ENCODE measurements at regions not wholly inside any gene's neighbourhood (a gene's known extent, or its start where the extent isn't known, plus 50 kb on each side); places are given as distances from the start of the nearest gene placed in this dataset.

DNA sequence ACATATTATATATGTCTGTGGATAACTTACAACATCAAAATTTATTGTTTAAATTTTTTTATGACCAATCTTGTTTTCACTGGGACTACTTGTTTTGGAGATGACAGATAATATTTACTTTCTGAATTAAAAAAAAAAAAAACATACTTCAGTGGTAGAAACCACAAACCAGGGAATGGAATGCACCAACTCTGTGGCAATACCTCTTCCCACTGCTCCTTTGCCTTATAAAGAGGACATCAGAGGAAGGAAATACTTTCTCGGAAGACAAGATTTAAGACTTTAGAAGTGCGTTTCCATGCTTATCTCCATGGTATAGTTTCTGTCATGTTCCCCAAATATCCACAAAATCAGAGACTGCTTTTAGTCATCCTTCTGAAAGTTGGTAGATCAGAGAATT is 1241.1 kb upstream of the EYS start:
- in situ Hi-C loops (cut with MboI) (no loop called here), intact Hi-C loops (cut with micrococcal nuclease; ENCODE audit: unreplicated experiment) (no loop called here)
- Histone ChIP-seq H3K4me1 (ENCODE audit: control insufficient read depth, insufficient read depth, low read length) (no peaks in the 10 kb centered on the region), H3K4me2 (ENCODE audit: control insufficient read depth, insufficient read depth) (no peak overlapping the region), H4K20me1 (ENCODE audit: control insufficient read depth, insufficient read depth) (no peaks in the 10 kb centered on the region), H3K27me3 (replicated peaks in 1 of 2; ENCODE audit: control insufficient read depth in 2 of 2, insufficient read depth in 2 of 2, low read length in 1 of 2) (no peaks in the 10 kb centered on the region), H3K36me3 (ENCODE audit: control insufficient read depth in 2 of 2, insufficient read depth in 2 of 2, low read length in 1 of 2) (no peaks in the 10 kb centered on the region), H3K4me3 (no peak overlapping the region), H3K9ac (ENCODE audit: control insufficient read depth, insufficient read depth, low read length) (no peak overlapping the region), H3K79me2 (ENCODE audit: control insufficient read depth, insufficient read depth, low read length) (no peaks in the 10 kb centered on the region), H3K27ac (ENCODE audit: control insufficient read depth, insufficient read depth) (no peak overlapping the region), H3K9me3 (replicated peaks; ENCODE audit: control insufficient read depth, insufficient read depth, low read length) (no peaks in the 10 kb centered on the region), H2AFZ (ENCODE audit: control insufficient read depth, low read depth, low read length) (no peak overlapping the region)
- ChIA-PET SMC1A (ENCODE audit: uncharacterized antibody, unreplicated experiment) (no interaction called here), RAD21 (ENCODE audit: unreplicated experiment) (no interaction called here), POLR2A (no interaction called here), CTCF (no interaction called here)
- FAIRE-seq (no peak), DNase-seq (ENCODE audit: low read depth, low spot score) (no peak), ATAC-seq (no peak)
- no peak for TF ChIP-seq IRF3 (IDR thresholded peaks at IDR 0.05)
- no peak for TF ChIP-seq YBX1 (IDR thresholded peaks at IDR 0.05)
- no peak for TF ChIP-seq POLR2AphosphoS5 (IDR thresholded peaks at IDR 0.05; ENCODE audit: low read length)
- TF ChIP-seq, protein P1, sequence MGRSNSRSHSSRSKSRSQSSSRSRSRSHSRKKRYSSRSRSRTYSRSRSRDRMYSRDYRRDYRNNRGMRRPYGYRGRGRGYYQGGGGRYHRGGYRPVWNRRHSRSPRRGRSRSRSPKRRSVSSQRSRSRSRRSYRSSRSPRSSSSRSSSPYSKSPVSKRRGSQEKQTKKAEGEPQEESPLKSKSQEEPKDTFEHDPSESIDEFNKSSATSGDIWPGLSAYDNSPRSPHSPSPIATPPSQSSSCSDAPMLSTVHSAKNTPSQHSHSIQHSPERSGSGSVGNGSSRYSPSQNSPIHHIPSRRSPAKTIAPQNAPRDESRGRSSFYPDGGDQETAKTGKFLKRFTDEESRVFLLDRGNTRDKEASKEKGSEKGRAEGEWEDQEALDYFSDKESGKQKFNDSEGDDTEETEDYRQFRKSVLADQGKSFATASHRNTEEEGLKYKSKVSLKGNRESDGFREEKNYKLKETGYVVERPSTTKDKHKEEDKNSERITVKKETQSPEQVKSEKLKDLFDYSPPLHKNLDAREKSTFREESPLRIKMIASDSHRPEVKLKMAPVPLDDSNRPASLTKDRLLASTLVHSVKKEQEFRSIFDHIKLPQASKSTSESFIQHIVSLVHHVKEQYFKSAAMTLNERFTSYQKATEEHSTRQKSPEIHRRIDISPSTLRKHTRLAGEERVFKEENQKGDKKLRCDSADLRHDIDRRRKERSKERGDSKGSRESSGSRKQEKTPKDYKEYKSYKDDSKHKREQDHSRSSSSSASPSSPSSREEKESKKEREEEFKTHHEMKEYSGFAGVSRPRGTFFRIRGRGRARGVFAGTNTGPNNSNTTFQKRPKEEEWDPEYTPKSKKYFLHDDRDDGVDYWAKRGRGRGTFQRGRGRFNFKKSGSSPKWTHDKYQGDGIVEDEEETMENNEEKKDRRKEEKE (IDR thresholded peaks at IDR 0.05), result no peak
- TF ChIP-seq ZNF207 (IDR thresholded peaks at IDR 0.05; ENCODE audit: borderline replicate concordance), result no peak
- TF ChIP-seq RUNX3 (IDR thresholded peaks at IDR 0.05; ENCODE audit: low read length), result no peak
- TF ChIP-seq CBFB (IDR thresholded peaks at IDR 0.05; ENCODE audit: low read depth), result no peak
- TF ChIP-seq ZNF217 (IDR thresholded peaks at IDR 0.05), result no peak
- no peak for TF ChIP-seq FOS (IDR thresholded peaks at IDR 0.05; ENCODE audit: borderline replicate concordance, extremely low read depth, insufficient read length)
- no peak for TF ChIP-seq MEF2B (IDR thresholded peaks at IDR 0.05; ENCODE audit: partially characterized antibody, poor library complexity, severe bottlenecking)
- TF ChIP-seq CHD1 (IDR thresholded peaks at IDR 0.05; ENCODE audit: low read depth, low read length), result no peak
- TF ChIP-seq BRCA1 (IDR thresholded peaks at IDR 0.05; ENCODE audit: low read depth, low read length), result no peak
- no TSS peak for BruUV-seq (replicated peaks)
- WGBS (ENCODE audit: insufficient coverage, insufficient replicate concordance, low lambda C conversion rate, missing lambda C conversion rate), result 47% methylated on average over 2 of the region's 2 CpGs
